Dermis microvascular lymphatic vessel endothelial cell (primary cell): ENCODE measurements at regions not wholly inside any gene's neighbourhood (a gene's known extent, or its start where the extent isn't known, plus 50 kb on each side); places are given as distances from the start of the nearest gene placed in this dataset.

Experiments
- DNase-seq, 2 donors: peaks; one replicate each; pipeline versions ENCODE4 v3.0.0 to v3.0.0-alpha.2; 2010; ENCODE audit warnings: low read depth in 2 of 2

GRCh38 chr14:97198813-97199212, 401.6 kb downstream of the VRK1 start:
- no peak for DNase-seq

GRCh38 chr14:97200245-97200644, 403.1 kb downstream of the VRK1 start:
- DNase-seq = no peak

- DNase-seq = no peak
Observed at GRCh38 chr14:97206916-97207315, 409.7 kb downstream of the VRK1 start.

- DNase-seq = no peak
Observed at GRCh38 chr14:97210202-97210601, 413.0 kb downstream of the VRK1 start.

- no peak for DNase-seq
Observed at GRCh38 chr14:97212399-97212798, 415.2 kb downstream of the VRK1 start.

GRCh38 chr14:97213720-97214119, 416.5 kb downstream of the VRK1 start:
- no peak for DNase-seq

GRCh38 chr14:97215263-97215969, 418.2 kb downstream of the VRK1 start:
- DNase-seq = no peak

GRCh38 chr14:97217111-97217885, 420.1 kb downstream of the VRK1 start:
- DNase-seq = no peak

GRCh38 chr14:97218274-97218673, 421.1 kb downstream of the VRK1 start:
- DNase-seq = no peak

- no peak for DNase-seq
Observed at GRCh38 chr14:97218691-97219430, 421.7 kb downstream of the VRK1 start.

- no peak for DNase-seq
Observed at GRCh38 chr14:97219431-97220017, 422.3 kb downstream of the VRK1 start.

GRCh38 chr14:97221572-97222285, 424.5 kb downstream of the VRK1 start:
- no peak for DNase-seq

GRCh38 chr14:97224016-97224415, 426.8 kb downstream of the VRK1 start:
- DNase-seq = no peak

GRCh38 chr14:97230051-97230450, 432.9 kb downstream of the VRK1 start:
- DNase-seq = no peak

GRCh38 chr14:97233319-97233985, 436.3 kb downstream of the VRK1 start:
- no peak for DNase-seq

- no peak for DNase-seq
Observed at GRCh38 chr14:97246648-97247047, 449.5 kb downstream of the VRK1 start.

- no peak for DNase-seq
Observed at GRCh38 chr14:97248973-97249372, 451.8 kb downstream of the VRK1 start.

GRCh38 chr14:97250931-97251330, 453.7 kb downstream of the VRK1 start:
- no peak for DNase-seq

GRCh38 chr14:97251491-97252155, 454.4 kb downstream of the VRK1 start:
- no peak for DNase-seq

GRCh38 chr14:97253756-97254155, 456.6 kb downstream of the VRK1 start:
- no peak for DNase-seq
